Keratinocyte (primary cell): ENCODE measurements at regions not wholly inside any gene's neighbourhood (a gene's known extent, or its start where the extent isn't known, plus 50 kb on each side); places are given as distances from the start of the nearest gene placed in this dataset.
A peak's percentile ranks its signal among the peaks of the same experiment; 100 is the strongest.

Experiments
- DNase-seq: peaks from one replicate; pipeline ENCODE4 v3.0.0-alpha.2; 2011; ENCODE audit warnings: low read depth, missing footprints, low spot score
- FAIRE-seq: peaks from 2 replicates; lab custom pipeline; 2011; peaks lifted over from hg19 to GRCh38; lab: Jason Lieb, UNC
- H2AFZ ChIP-seq: 2 replicates; pipeline ENCODE4 v1.6.0; 2012; ENCODE audit warnings: low read length, control low read depth, inconsistent platforms; ENCODE audit not compliant: control insufficient read depth
- H3K27ac ChIP-seq: 2 replicates; pipeline ENCODE4 v1.5.1; 2011; ENCODE audit warnings: low read length; ENCODE audit not compliant: control insufficient read depth, insufficient read depth
- H3K27me3 ChIP-seq: 3 replicates; pipeline ENCODE4 v1.6.0; 2011; ENCODE audit warnings: low read length; ENCODE audit not compliant: control insufficient read depth, insufficient read depth; ENCODE audit errors: extremely low read depth
- H3K36me3 ChIP-seq, 2 experiments: 2 replicates in 1 of 2; 3 replicates in 1 of 2; pipeline ENCODE4 v1.5.1; 2011; ENCODE audit warnings: low read length in 2 of 2, mild to moderate bottlenecking in 1 of 2; ENCODE audit not compliant: control insufficient read depth in 2 of 2, insufficient read depth in 2 of 2; ENCODE audit errors: extremely low read depth in 1 of 2
- H3K4me1 ChIP-seq: 3 replicates; pipeline ENCODE4 v1.5.1; 2011; ENCODE audit warnings: low read length; ENCODE audit not compliant: control insufficient read depth, insufficient read depth; ENCODE audit errors: extremely low read depth
- H3K4me2 ChIP-seq: 3 replicates; pipeline ENCODE4 v1.6.0; 2011; ENCODE audit warnings: low read depth, low read length; ENCODE audit not compliant: control insufficient read depth, insufficient read depth; ENCODE audit errors: extremely low read depth
- H3K4me3 ChIP-seq, 3 experiments: fragments of 200-600 bp in 1 of 3; sonication (generic) in 1 of 3; 2 replicates in 2 of 3; 3 replicates in 1 of 3; pipeline ENCODE4 v1.5.1; 2011 to 2016; ENCODE audit warnings: low read length in 3 of 3, mild to moderate bottlenecking in 3 of 3, control low read depth in 2 of 3, inconsistent platforms in 1 of 3, low read depth in 1 of 3, mixed read lengths in 1 of 3, mixed run types in 1 of 3, moderate library complexity in 1 of 3; ENCODE audit not compliant: control insufficient read depth in 2 of 3, insufficient read depth in 2 of 3; ENCODE audit errors: extremely low read depth in 1 of 3
- H3K79me2 ChIP-seq: 2 replicates; pipeline ENCODE4 v1.6.0; 2012; ENCODE audit warnings: low read length; ENCODE audit not compliant: control insufficient read depth, insufficient read depth
- H3K9ac ChIP-seq: 3 replicates; pipeline ENCODE4 v1.6.0; 2011; ENCODE audit warnings: low read length; ENCODE audit not compliant: control insufficient read depth, insufficient read depth; ENCODE audit errors: extremely low read depth
- H3K9me1 ChIP-seq: 3 replicates; pipeline ENCODE4 v1.6.0; 2011; ENCODE audit warnings: low read length; ENCODE audit not compliant: control insufficient read depth, insufficient read depth; ENCODE audit errors: extremely low read depth
- H3K9me3 ChIP-seq: 2 replicates; pipeline ENCODE4 v1.5.1; 2012; ENCODE audit warnings: low read depth, low read length; ENCODE audit not compliant: control insufficient read depth
- H4K20me1 ChIP-seq: 3 replicates; pipeline ENCODE4 v1.6.0; 2011; ENCODE audit warnings: low read length; ENCODE audit not compliant: control insufficient read depth, insufficient read depth; ENCODE audit errors: extremely low read depth
- EZH2 ChIP-seq: IDR thresholded peaks from one replicate; pipeline ENCODE4 v1.6.1; 2012; ENCODE audit warnings: inconsistent platforms, mild to moderate bottlenecking, low read length, moderate library complexity
- dilution Hi-C: fragments of 300-500 bp; cut with MboI; formaldehyde crosslinking; loops from one replicate; pipeline ENCODE4 v1.7.0; 2020; ENCODE audit warnings: low sequenced_read_pairs; ENCODE audit not compliant: extremely low pct_ligation_motif_present
- TF ChIP-seq, protein P1 (sequence below), 3 experiments: IDR thresholded peaks in 1 of 3; conservative IDR thresholded peaks in 1 of 3; optimal IDR thresholded peaks in 1 of 3; 2 replicates in 2 of 3; 3 replicates in 1 of 3; pipeline versions ENCODE3 to v1.5.1; 2011; ENCODE audit warnings: low read length in 3 of 3, mild to moderate bottlenecking in 3 of 3, moderate library complexity in 2 of 3, control low read depth in 1 of 3, inconsistent platforms in 1 of 3; ENCODE audit not compliant: insufficient read depth in 2 of 3; ENCODE audit errors: extremely low read depth in 1 of 3

DNA sequence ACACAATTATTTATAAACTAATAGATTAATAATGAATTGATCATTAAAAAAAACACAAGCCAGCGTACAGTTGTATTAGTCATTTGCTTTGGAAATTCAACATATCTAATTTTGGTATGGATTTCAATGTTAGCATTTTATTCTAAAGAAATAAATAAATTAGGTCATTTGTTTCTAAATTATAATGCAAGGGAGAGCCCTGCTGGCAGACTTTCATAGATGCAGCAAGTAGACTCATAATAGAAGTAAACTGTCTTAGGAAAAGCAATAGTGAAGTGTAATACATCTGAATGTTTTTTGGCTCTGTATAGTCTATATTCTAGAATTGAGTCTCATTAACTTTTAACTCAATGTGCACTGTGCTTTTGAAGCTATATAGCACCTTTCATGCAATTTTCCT, 982.4 kb upstream of the MIR17HG start:
- H3K4me3 ChIP-seq = no peak overlapping the region
- H3K9ac ChIP-seq = no peak overlapping the region
- H3K9me1 ChIP-seq = no peaks in the 10 kb centered on the region
- FAIRE-seq = no peak
- DNase-seq = no peak
- no peak for TF ChIP-seq EZH2
- TF ChIP-seq, protein P1, sequence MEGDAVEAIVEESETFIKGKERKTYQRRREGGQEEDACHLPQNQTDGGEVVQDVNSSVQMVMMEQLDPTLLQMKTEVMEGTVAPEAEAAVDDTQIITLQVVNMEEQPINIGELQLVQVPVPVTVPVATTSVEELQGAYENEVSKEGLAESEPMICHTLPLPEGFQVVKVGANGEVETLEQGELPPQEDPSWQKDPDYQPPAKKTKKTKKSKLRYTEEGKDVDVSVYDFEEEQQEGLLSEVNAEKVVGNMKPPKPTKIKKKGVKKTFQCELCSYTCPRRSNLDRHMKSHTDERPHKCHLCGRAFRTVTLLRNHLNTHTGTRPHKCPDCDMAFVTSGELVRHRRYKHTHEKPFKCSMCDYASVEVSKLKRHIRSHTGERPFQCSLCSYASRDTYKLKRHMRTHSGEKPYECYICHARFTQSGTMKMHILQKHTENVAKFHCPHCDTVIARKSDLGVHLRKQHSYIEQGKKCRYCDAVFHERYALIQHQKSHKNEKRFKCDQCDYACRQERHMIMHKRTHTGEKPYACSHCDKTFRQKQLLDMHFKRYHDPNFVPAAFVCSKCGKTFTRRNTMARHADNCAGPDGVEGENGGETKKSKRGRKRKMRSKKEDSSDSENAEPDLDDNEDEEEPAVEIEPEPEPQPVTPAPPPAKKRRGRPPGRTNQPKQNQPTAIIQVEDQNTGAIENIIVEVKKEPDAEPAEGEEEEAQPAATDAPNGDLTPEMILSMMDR (optimal IDR thresholded peaks at IDR 0.05 in 1 of 3, IDR thresholded peaks at IDR 0.05 in 1 of 3, conservative IDR thresholded peaks at IDR 0.05 in 1 of 3; ENCODE audit: extremely low read depth in 1 of 3, insufficient read depth in 2 of 3, low read length in 3 of 3) = peak in 1 of 3 experiments; percentile 22
- H3K36me3 ChIP-seq = no peaks in the 10 kb centered on the region
- no peak overlapping the region for H3K4me2 ChIP-seq
- H2AFZ ChIP-seq = no peak overlapping the region
- no peaks in the 10 kb centered on the region for H3K79me2 ChIP-seq
- no peaks in the 10 kb centered on the region for H3K4me1 ChIP-seq
- dilution Hi-C loops = no loop called here
- H3K9me3 ChIP-seq = no peaks in the 10 kb centered on the region
- H3K27me3 ChIP-seq = no peaks in the 10 kb centered on the region
- no peak overlapping the region for H3K27ac ChIP-seq
- H4K20me1 ChIP-seq = no peaks in the 10 kb centered on the region

- H4K20me1 ChIP-seq = no peaks in the 10 kb centered on the region
- dilution Hi-C loops = no loop called here
- no peak for FAIRE-seq
- H3K27ac ChIP-seq = no peak overlapping the region
- no peak overlapping the region for H3K4me2 ChIP-seq
- H3K4me1 ChIP-seq = no peaks in the 10 kb centered on the region
- no peaks in the 10 kb centered on the region for H3K36me3 ChIP-seq
- H3K9me1 ChIP-seq = no peaks in the 10 kb centered on the region
- H3K9me3 ChIP-seq = no peaks in the 10 kb centered on the region
- H3K4me3 ChIP-seq = no peak overlapping the region
- no peak overlapping the region for H3K9ac ChIP-seq
- H2AFZ ChIP-seq = no peak overlapping the region
- no peaks in the 10 kb centered on the region for H3K79me2 ChIP-seq
- no peak for DNase-seq
- H3K27me3 ChIP-seq = no peaks in the 10 kb centered on the region
- TF ChIP-seq, protein P1 (optimal IDR thresholded peaks at IDR 0.05 in 1 of 3, IDR thresholded peaks at IDR 0.05 in 1 of 3, conservative IDR thresholded peaks at IDR 0.05 in 1 of 3; ENCODE audit: extremely low read depth in 1 of 3, insufficient read depth in 2 of 3, low read length in 3 of 3) = no peak
- no peak for TF ChIP-seq EZH2
These were observed 973.3 kb upstream of the MIR17HG start for GRCh38 chr13:90374168-90374567.
